SIG-M5 (cell line): ENCODE measurements at regions not wholly inside any gene's neighbourhood (a gene's known extent, or its start where the extent isn't known, plus 50 kb on each side); places are given as distances from the start of the nearest gene placed in this dataset.

Experiments used
- DNase-seq: peaks from one replicate; lab custom pipeline; 2025; lab: John Stamatoyannopoulos, UW

GRCh38 chr3:99199021-99199420 is 297.5 kb upstream of the DCBLD2 start:
- DNase-seq = no peak

GRCh38 chr3:99191186-99191585 is 289.7 kb upstream of the DCBLD2 start:
- DNase-seq = no peak

- no peak for DNase-seq
Observed at GRCh38 chr3:99188936-99189335, 287.4 kb upstream of the DCBLD2 start.

DNA sequence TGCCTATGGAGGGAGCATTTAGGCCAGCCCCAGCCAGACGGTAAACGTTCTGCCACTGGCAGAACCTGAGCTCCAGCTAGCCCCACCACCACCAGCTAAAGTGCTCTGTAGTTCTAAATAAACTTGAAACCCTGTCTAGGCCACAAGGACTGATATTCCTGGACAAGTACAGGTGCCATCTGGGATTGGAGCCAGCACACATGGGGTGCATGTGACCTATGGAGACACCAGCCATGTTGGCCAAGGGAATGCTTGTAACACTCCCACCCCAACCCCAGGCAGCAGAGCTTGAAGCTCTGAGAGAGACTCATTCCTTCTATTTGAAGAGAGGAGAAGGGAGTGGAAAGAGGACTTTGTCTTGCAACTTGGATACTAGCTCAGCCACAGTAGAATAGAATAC is 284.5 kb upstream of the DCBLD2 start:
- no peak for DNase-seq

DNA sequence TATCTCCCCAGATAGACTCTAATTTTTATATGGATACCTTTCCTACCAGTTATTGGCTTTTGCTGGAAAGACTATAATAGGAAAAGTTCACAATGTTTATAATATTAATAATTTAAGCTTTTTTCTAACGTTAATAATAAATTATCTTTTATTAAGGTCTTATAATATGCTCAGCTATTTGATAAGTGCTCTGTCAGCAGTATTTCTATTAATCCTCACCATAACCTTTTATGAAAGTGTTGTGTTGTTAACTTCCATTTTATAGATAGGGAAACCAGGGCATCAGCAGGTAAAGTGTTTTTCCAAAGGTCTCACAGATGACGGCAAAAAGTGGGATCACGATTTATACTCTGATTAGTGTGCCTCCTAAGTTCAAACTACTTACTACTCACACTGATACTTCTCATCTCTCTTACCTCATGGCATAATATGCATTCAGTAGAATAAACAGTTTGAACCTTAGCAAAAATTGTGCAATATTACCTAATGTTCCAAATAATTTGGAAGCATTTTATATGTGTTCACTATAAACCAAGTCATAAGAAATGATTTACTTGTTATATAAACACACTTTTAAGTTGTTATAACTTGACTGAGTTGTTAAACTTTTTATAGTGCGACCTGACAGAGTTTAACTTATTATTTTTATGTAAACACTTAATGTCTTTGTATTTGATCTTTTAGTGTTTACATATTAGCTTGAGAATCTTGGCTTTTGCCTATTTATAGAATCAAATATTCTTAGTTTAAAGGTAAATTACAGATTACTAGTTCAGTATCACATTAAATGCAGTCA is 274.9 kb upstream of the DCBLD2 start:
- DNase-seq = no peak

GRCh38 chr3:99175276-99175812 is 273.8 kb upstream of the DCBLD2 start:
- no peak for DNase-seq

DNA sequence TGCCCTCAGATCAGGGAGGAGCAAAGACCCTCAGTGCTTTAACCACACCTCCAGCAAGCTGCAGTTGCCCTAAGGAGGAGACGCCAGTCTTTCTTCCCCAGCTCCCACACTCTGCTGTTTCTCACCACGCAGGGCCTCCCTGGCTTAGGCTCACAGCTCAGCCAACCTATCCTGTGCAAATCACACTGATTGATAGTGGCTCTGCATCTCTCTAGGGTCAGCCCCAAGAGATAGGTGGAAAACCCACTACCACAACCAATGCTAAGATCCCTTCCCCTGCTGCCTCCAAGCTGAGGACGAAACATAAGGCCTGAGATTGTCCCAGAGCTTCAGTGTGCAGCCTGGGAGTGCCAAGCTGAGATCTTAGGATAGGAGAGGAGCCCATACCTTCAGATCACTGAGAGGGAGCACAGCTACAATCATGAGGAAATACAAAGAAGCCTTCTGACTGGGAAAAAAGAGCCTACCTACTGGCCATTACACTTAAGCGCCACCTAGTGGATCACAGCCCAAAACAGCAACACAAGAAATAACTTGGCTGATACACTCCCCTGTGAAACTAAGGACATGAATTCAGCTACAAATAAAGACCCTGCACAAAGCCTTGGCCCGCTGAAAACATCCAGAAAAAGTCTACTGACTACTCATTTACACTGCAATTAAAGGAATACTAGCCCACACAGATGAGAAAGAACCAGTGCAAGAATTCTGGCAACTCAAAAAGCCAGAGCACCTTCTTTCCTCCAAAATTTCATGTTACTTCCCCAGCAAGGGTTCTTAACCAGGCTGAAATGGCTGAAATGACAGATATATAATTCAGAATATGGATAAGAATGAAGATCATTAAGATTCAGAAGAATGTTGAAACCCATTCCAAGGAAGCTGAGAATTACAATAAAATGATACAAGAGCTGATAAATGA is 271.5 kb upstream of the DCBLD2 start:
- no peak for DNase-seq

GRCh38 chr3:99171800-99172199 is 270.3 kb upstream of the DCBLD2 start:
- no peak for DNase-seq

DNA sequence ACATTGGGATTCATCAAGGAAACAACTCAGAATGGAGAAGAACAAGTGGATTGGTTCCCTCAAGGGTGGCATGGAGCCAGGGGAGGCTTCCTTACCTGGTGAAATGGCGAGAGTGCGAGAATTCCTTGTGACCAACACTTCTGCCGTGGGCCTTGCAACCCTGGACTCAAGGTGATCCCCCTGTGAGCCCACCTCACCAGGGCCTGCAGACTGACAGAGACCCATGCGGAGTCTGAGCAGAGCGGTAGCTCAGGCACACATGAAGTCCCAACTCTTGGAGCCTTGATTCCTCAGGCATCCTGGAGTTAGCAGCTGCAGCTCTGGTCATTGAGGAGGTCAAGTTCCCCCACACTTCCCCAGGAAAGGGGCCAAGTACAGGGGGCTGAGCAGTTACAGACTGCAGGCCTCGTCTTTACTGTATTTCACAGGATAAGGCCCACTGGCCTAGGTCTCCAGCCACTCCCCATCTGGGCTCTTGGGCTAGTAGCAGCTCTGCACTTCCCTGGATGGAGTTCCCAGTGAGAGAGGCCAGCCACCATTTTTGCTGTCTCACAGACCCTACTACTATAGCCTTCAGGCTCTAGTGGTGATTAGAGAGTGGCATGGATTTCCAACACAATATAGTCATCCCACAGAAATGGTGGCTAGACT is 269.5 kb upstream of the DCBLD2 start:
- DNase-seq = no peak

- DNase-seq = no peak
Observed at GRCh38 chr3:99167071-99167470, 265.6 kb upstream of the DCBLD2 start.

DNA sequence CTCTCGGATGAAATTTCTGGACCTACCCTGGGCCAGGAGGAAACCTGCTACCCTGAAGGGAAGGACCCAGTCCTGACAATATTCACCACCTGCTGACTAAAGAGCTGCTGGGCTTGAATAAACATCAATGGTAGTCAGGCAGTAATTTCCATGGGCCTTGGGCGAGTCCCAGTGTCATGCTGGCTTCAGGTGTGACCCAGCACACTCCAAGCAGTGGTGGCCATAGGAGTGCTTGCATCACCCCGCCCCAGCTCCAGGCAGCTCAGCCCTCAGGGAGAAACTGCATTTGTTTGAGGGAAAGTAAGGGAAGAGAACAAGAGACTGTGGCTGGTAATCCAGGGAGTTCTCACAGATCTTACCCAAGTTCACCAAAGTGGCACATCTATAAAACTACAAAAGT is 261.8 kb upstream of the DCBLD2 start:
- DNase-seq = no peak

DNA sequence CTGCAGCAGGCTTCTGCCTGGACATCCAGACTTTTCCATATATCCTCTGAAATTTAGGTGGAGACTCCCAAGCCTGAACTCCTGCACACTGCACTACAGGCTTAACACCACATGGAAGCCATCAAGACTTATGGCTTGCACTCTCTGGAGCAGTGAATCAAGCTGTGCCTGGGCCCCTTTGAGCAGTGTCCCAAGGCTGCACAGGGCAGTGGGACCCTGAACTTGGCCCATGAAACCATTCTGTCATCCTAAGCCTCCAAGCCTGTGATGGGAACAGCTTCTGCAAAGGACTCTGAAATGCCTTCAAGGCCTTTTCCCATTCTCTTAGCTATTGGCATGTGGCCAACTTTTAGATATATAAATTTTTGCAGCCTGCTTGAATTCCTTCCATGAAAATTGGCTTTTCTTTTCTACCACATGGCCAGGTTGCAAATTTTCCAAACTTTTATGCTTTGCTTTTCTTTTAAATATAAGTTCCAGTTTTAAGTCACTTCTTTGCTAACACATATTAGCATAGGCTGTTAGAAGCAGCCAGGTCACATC is 257.8 kb upstream of the DCBLD2 start:
- DNase-seq = no peak

- no peak for DNase-seq
Observed at GRCh38 chr3:99145031-99145430, 243.5 kb upstream of the DCBLD2 start.

GRCh38 chr3:99143493-99143892 is 242.0 kb upstream of the DCBLD2 start:
- DNase-seq = no peak

GRCh38 chr3:99134986-99135385 is 233.5 kb upstream of the DCBLD2 start:
- no peak for DNase-seq

DNA sequence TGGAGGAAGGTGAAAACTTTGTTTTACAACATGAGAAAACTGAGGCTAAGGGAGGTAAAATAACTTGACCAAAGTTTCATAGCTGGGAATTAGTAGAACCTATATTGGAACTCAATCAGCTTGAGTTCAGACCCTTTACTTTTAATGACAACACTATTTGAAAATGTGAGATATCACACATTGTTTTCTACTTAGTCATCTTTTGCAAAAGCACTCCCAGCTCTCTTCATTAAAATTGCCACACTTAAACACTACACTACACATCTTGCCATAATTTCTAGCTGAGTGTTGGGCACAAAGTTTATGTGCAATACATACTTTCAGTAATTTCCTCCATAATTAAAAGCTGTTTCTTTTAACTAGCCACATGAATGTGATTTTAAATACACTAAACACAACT is 230.4 kb upstream of the DCBLD2 start:
- DNase-seq = no peak

- no peak for DNase-seq
Observed at GRCh38 chr3:99128725-99129505, 227.4 kb upstream of the DCBLD2 start.

DNA sequence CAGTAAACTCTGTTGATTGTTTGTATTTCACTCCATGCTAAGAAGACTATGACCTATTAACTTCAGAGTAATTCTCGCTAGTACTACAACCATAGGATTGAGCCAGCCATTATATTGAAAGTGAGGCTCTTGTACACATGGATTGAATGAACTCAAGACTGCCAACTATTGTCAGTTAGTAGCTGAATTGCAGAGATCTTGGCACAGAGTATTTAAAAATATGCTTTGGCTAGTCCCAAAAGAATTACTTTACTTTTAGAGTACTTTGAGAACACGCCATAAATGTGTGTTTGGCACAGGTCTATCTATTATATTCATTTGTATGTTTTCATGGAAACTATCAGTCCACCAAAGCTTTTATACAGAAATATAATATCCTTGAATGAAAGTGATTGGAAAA is 226.7 kb upstream of the DCBLD2 start:
- DNase-seq = no peak

DNA sequence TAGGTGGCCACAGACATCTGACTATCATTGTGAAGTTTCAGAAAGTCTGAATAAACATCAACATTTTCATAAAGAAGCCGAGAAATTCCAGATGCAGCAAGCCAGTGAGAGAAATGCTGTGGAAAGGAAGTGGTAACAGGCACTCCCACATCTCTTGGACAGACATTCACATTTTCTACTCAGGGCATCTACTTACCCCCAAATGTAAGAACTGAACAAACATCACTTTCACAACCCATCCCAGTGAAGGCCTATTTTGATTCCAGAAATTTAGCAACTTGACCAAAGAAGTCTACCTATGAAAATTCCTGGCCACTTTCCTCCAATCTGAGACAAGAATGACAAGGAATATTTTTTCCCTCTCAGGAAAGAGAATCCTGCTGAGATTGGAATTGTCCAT is 224.8 kb upstream of the DCBLD2 start:
- no peak for DNase-seq

- no peak for DNase-seq
Observed at GRCh38 chr3:99119385-99119784, 217.9 kb upstream of the DCBLD2 start.

DNA sequence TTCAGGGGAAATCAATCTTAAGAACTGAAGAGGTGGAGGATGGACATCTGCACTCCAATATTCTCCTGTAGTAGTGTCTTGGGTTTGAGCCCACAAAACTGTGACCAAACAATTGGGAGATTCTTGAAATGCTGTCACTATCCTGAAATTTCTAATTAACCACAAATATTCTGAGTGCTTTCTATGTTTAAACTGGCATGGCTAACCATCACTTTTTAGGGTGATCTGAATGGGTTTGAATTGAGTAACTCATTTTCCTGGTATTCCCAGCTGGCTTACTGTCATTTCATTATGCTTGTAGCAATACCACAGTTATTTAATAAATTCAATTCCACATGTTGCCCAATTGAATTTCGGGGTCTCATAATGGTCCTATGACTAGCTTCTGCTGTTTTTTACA is 216.9 kb upstream of the DCBLD2 start:
- no peak for DNase-seq
